ENCODE measurements at regions not wholly inside any gene's neighbourhood (a gene's known extent, or its start where the extent isn't known, plus 50 kb on each side); places are given as distances from the start of the nearest gene placed in this dataset.
"Not testable (repeated sequence)": the region's sequence is repeated elsewhere in the genome, so short reads cannot be mapped to it uniquely, and the experiment has no call there.

DNA sequence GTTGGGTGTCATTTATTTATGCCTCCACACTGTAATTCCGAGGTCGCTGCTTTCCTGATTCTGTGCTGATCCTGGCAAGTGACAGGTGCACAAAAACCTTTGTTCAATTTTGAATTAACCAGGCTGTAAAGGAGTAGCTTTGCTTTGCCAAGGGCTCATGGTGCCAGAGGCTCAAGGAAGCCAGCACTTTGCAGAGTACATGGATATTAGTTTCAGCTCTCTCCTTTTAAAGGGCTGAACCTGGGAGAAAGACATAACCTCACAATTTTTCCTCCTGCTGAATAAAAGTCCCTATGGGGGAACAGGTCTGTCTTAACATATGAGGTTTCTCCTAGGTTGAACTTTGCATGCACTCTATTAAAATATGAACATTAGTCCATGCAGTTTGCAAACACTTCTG lies 227.6 kb upstream of the WSB1 start:
- DNase-seq, result no peak

DNA sequence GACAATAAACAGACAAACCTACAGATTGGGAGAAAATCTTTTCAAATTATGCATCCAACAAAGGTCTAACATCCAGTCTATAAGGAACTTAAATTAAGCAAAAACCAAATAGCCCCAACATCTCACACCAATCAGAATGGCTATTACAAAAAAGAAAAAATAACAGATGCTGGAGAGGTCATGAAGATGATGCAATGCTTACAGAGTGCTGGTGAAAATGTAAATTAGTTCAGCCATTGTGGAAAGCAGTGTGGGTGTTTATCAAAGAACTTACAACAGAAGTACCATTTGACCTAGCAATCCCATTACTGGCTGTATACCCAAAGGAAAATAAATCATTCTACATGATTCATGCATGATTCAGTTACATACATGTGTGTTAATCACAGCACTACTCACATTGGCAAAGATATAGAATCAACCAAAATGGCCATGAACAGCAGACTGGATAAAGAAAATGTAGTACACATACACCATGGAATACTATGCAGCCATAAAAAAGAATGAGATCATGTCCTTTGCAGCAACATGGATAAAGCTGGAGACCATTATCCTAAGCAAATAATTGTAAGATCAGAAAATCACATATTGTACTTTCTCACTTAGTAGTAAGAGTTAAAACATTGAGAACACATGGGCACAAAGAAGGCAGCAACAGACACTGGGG lies 223.9 kb upstream of the WSB1 start:
- DNase-seq, result no peak

DNA sequence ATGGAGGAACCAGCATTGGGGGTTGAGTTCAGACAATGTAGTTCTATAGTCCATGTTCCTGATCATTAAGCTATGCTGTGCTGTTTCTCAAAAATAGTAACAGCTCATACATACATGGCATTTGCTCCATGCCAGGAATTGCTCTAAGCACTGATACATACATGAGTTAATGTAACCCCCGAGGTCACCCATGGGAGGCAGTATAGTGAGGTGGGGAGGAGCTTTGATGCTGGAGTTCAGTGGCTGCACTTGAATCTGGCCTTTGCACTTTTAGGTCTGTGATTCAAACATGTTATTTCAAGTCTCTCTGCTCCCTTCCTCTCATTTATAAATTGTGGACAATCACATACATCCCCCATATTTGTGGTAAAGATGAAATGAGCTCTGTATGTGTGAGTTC lies 223.1 kb upstream of the WSB1 start:
- DNase-seq, result no peak

DNA sequence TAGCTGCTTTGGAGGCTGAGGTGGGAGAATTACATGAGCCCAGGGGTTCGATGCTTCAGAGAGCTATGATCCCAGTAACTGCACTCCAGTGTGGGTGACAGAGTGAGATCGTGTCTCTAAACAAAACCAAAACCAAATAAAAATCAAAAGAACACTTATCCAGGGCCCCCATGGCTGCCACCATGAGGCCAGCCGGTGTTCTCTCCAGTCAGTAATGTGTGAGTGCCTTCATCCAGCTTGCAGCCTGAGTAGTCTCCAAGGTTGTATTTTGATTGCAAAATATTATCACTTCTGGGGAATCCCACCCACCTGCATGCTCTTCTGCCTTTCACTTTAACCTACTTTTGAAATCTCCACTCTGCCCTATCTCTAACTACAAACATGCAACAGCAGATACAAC lies 221.0 kb upstream of the WSB1 start:
- DNase-seq, result no peak

DNA sequence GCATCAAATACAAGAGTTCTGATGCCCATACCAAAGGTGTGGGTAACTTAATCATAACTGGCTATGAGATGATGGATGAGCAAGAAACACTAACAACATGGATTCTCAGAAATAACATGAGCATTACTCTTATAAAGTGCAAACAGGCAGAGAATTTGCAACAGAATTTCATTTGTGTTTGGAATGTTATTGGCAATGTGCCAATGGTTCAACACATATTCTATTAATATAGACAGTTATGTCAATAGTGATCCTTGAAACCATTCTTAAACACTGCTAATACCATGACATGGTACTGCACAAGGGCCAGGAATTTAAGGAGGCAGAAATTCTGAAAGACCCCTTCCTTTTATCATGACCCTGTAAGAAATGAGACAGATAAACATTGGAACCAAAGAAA lies 217.1 kb upstream of the WSB1 start:
- no peak for DNase-seq

DNA sequence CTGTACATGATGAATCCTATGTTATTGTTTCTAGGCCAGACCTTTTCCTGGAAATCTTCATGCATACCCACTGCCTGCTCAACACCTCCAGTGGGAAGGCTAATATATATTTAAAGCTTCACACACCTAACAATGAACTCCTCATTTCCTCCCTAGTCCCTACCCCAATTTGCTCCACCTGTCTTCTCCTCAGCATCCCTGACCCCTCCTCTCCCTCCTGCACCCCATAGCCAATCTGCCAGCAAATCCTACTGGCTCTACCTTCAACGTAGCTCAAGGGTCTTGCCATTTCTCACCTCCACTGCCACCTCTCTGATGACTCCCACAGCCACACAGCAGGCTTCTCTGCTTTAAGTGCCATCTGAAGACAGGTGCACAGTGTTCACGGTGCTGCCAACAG lies 215.6 kb upstream of the WSB1 start:
- no peak for DNase-seq

DNA sequence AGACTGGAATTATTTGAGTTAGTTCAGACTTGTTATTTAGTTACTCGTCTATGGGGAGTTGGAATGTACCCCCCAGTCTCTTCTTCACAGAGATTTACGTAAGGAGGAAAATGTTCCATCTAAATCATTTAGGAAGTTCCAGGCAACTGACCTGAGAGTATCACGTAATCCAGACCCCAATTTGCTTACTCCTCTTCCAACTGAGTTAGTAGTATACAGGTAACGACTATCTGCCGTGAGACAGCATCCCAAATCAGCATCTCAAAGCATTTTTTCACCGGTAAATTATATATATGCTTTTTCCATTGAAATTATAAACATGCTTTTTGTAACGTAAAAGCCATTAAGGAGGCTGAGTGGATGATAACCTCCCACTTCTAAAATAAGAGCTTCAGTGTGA lies 214.3 kb upstream of the WSB1 start:
- no peak for DNase-seq

DNA sequence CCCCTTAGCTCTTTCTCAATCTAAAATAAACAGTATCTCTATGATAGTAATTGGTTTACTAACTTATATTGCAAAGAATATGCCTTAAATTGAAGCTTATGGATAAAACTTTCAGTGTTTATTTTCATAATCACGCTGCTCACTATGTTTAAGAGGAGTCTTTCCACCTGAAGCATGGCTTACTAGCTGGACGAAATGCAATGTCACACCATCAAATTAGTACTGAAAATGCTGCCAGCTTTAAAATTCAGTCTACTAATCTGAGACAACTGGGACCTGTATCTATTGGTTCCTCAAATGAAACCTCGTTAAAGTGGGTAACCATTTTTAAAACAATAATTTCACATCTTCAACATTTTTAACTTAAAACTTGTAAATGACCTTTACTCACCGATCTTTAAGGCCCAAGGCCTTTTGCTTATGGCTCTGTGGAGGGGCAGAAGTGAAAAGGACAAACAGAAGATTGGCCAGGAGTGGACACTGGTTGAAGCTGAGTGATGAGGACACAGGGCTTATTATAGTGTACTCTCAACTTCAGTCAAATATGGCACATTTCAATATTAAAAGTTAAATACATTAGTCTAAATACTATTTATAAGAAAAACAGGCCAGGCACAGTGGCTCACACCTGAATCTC lies 212.8 kb upstream of the WSB1 start:
- DNase-seq, result no peak

DNA sequence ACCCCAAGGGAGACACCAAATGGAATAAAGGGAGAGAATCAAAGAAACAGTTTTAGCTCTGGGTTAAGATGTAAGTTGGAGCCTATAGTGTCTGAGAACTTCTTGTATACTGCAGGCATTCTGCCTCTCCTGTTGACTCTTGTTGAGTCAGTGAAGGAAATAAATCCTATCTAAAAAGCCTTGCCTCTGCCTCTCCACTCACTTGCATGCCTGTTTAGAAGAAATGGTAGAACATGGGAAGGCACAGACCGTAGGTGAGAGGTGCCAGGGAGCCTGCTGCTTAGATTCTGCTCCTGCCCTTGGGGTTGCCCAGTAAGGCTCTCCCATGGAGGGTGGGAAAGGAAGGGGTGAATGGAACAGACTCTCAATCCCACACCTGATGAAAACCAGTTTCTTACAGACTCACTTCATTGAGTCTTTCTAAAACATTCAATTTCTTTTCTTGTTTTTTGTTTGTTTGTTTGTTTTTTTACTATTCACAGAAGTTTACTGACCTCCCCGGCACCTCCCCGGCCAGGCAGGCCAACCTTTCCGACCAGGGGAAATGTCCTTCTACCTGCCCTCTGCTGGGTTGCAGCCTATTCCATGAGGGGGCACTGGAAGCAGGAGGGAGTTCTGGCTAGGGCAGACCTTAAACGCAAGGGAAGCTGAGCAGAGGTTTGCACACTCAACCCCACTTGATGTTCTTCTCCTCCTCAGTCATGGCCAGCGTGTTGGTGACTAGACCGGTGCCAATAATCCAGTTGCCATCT lies 211.7 kb upstream of the WSB1 start:
- no peak for DNase-seq

DNA sequence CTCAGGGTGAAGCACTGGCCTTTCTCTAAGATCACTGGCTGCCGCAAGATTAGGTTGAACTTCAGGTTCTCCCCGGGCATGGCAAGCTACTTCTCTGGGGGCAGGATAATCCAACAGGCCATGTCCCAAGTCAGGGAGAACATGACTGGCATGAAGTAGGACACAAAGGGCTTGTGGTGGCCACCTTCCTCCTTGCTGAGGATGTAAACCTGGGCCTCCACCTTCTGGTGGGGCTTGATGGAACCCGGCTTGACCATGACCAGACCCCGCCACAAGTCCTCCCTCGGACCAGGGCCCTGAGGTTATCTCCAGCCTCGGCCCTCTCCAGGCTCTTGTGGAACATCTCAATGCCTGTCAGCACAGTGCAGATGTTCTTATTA lies 211.1 kb upstream of the WSB1 start:
- no peak for DNase-seq

DNA sequence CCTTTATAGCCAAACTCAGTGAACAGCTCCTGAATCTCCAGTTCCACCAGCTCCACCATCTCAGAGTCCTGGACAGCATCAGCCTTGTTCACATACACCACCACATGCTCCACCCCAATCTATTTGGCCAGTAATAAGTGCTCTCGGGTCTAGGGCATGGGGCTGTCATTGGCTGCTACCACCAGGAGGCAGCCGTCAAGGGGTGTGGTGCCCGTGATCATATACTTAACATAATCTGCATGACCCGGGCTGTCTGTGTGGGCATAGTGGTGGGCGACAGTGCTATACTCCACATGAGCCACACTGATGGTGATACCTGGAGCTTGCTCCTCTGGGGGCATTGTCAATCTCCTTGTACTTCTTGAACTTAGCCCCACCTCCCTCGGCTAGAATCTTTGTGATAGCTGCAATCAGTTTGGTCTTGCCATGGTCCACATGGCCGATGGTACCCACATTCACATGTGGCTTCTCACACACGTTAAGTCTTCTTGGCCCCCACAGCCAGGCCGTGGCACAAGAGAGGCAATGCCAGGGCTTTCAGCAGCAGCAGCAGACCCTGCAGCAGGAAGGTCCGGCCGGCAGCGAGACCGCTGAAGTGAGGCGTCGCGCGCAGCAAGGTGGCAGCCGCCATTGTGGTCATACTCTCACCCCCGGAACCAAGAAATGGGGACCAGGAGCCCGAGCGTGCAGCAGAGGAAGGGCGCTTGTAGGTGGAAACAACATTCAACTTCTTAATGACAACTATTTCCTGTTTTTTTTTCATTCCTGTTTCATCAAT lies 210.3 kb upstream of the WSB1 start:
- DNase-seq, result no peak

DNA sequence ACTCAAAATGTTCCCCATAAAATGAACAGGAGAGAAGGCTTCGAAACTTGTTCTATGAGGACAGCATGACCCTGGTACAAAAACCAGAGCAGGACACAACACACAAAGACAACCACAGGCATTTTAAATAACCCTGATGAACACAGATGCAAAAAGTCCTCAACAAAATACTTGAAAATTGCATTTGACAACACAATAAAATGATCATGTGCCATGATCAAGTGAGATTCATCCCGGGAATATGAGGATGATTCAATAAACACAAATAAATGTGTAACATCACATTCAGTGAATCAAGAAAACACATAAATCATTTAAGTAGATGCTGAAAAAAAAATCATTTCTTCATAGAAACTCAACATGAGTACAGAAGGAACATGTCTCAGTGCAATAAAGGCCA lies 208.4 kb upstream of the WSB1 start:
- no peak for DNase-seq

DNA sequence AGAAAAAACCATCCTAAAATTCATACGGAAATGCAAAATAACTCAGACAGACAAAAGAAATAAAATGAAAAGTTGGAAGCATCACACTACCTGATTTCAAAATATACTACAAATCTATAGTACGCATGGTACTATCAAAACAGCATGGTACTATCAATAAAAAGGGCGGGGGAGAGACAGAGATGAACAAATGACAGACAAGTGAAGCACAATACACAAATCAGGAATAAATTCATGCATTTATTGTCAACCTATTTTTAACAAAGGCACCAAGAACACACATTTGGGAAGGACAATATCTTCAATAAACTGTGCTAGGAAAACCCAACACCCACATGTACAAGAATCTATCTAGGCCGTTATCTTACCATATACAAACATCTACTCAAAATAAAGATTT lies 207.4 kb upstream of the WSB1 start:
- no peak for DNase-seq

DNA sequence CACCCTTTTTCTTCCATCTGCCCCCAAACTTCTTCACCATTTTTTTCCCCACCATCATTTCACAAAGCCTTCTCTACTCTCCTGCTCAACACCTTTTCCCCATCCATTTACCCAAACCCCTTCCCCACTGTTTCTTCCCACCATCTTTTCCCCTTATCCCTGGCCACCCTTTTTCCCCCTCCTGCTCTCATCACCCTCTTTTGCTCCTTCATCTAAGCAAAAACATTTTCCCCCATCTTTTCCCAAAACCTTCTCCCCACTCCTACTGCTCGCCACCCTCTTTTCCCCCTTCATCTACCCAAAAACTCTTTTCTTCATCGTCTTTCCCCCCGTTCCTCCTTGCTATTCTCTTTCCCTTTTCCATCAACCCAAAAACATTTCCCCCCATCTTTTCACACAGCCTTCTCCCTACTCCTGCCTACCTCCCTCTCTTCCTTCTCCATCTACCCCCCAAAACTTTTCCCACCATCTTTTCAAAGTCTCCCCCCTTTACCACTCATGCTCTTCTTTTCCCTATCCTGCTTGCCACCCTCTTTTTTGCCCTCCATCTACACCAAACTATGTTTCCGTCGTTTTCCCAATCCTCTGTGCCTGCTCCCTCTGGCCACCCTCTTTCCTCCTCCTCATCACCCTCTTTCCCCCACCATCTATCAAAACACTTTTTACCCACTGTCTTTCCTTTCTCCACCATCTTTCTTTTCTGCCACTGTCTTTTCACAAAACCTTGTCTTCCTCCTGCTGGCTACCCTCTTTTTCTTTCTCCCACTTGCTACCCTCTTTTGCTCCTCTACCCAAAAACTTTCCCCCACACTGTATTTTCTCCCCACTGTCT lies 205.8 kb upstream of the WSB1 start:
- no peak for DNase-seq

DNA sequence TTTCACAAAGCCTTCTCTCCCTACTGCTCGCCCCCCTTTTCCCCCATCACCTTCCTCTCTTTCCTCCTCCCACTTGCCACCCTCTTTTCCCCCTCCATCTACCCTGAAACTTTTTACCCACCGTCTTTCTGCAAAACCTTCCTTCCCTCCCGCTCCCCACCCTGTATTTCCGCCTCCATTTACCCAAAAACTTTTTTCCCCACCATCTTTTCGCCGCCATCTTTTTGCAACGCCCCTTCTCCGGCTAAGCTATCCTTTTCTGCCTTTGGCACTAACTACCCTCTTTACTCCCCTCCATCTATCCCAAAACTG lies 205.2 kb upstream of the WSB1 start:
- no peak for DNase-seq

DNA sequence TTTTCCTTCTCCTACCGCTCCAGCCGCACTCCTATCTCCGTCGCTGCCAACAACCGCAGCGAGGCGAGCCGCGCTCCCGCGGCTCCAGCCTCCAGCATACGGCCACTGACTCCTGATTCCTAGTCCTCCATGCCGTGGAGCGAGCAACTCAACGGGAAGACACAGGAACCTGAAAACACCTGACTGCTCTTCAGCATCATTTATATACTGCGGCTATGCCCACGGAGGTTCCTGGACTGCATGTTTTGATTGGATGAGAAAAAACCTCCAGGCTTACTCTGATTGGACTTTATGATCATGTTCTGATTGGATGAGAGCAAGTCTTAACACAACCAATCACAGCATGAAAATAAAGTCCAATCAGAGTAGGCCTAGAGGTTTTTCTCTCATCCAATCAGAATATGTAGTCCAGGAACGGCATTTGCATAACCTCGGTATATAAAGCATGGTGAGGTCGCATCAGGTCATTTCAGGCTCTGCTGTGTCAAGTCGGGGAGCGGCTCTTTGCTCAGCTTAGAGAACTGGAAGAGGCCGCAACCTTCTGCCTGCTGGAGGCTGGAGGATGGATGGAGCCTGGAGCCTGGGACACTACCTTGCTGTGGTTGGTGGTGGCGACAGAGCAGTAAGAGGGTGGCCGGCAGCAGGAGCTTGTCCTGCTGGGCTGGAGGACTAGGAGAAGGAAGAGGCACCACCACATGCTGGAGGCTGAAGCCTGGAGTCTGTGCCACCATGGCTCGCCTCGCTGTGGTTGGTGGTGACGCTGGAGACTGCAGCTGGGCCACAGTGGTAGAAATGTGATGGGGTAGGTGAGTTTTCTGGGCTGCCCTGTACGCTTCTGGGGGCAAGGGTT lies 204.6 kb upstream of the WSB1 start:
- DNase-seq, result peak; percentile 93

DNA sequence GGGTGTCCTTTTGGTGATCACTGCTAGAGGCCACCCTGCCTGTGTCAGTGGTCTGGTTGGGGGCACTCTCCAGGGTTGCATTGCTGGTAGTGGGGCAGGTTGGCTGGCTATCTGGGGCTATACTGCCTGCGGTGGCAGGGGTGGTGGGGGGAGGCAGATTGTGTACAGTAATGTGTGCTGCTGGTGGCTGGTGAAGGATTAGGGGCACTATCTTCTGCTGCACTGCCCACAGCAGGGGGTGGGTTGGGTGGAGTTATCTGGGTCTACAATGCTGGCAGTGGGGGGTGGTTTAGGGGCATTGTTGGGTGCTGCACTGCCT lies 204.0 kb upstream of the WSB1 start:
- DNase-seq, result no peak

DNA sequence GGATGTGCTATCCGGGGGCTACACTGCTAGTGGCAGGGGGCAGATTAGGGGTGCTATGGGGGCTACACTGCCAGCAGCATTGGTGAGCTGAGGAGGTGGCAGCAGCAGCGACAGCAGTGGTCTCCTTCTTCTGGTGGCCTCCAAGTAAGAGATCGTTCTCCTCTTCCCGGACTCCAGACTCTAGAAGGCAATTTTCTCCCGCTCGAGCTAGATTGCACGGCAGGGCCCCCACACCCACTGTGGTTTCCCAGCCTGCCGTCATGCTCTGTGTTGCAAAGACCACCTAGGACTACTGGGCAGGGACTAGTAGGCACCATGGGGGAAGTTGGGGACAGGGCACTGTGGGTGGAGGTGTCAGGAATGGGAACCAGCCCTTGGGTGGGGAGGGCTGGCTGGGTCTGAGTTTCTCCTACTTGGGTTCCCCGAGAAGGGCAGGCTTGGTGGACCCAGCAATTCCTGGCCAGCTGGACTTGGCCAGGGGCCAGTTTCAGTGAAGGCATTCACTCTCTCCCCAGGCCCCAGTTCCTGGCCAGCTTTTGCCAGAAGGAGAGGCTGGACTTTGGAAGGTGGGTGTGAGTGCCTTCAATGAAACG lies 203.4 kb upstream of the WSB1 start:
- not testable (repeated sequence) for DNase-seq

DNA sequence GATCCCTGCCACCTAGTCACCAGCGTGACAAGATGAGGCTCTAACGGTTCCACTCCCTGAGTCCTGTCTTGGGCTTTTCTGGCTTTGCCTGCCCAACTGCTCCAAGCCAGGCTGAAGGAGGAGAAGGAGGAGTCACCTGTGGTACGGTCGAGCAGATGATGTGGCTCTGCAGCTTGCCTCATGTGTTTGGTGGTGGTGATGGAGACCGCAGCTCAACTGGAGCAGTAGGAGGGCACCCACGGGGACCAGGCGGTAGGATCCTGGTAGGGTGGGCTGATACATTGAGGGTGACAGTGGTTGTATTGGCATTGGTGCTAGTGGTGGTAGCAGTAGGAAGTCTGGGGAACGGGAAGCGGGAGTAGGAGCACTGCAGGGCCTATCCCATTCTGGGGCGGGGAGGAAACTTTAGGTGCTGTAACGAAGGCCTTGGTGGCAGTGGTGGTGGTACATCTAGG lies 202.8 kb upstream of the WSB1 start:
- no peak for DNase-seq

DNA sequence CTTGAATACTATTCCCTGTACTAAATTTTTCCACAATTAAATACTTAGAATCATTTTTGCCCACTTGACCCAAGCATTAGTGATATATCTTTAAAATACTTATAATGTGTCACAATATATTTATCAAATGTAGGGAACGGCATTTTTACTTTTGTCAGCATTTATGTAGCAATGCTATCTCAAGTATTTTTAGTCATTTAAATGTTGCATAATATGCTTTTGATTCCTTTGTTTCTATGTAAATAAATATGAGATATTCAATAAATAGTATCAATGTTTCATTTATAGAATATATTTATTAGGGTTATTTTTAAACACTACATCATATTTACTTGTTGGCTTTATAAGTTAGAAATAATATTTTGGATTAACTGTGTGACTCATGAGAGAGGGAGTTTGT lies 199.7 kb upstream of the WSB1 start:
- not testable (repeated sequence) for DNase-seq

DNA sequence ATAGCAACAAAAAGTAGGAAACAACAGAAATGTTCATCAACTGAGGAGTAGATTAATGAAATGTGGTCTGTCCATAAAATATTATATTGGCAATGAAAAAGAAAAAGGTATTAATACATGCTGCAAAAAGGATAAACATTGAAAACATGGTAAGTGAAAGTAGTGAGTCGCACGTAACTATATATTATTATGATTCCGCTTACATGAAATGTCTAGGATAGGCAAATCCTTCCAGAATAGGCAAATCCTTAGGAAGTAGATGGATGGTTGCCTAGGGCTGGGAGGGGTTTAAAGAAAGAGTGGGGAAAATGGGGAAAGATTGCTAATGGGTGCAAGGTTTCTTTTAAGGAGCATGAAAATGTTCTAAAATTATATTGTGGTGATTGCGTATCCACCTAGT lies 198.1 kb upstream of the WSB1 start:
- not testable (repeated sequence) for DNase-seq

DNA sequence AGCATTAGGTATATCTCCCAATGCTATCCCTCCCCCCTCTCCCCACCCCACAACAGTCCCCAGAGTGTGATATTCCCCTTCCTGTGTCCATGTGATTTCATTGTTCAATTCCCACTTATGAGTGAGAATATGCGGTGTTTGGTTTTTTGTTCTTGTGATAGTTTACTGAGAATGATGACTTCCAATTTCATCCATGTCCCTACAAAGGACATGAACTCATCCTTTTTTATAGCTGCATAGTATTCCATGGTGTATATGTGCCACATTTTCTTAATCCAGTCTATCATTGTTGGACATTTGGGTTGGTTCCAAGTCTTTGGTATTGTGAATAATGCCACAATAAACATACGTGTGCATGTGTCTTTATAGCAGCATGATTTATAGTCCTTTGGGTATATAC lies 194.6 kb upstream of the WSB1 start:
- not testable (repeated sequence) for DNase-seq

Measured in NCI-H1694 (cell line).